Spinal cord (tissue), 9 donors: ENCODE measurements at regions not wholly inside any gene's neighbourhood (a gene's known extent, or its start where the extent isn't known, plus 50 kb on each side); places are given as distances from the start of the nearest gene placed in this dataset.
"Not testable (repeated sequence)": the region's sequence is repeated elsewhere in the genome, so short reads cannot be mapped to it uniquely, and the experiment has no call there.

Experiments used
- DNase-seq, 6 donors: peaks; one replicate each; pipeline versions ENCODE4 v3.0.0 to v3.0.0-alpha.2; 2013 to 2015; ENCODE audit warnings: low spot score in 6 of 6, low read depth in 4 of 6
- H3K27ac ChIP-seq: one replicate; pipeline ENCODE4 v1.5.1; 2013; ENCODE audit warnings: low read depth, low read length, control low read depth
- H3K27me3 ChIP-seq: one replicate; pipeline ENCODE4 v1.6.1; 2013; ENCODE audit warnings: low read length; ENCODE audit not compliant: control insufficient read depth, insufficient read depth
- H3K36me3 ChIP-seq: one replicate; pipeline ENCODE4 v1.6.1; 2013; ENCODE audit warnings: low read length; ENCODE audit not compliant: control insufficient read depth, insufficient read depth
- H3K4me1 ChIP-seq: one replicate; pipeline ENCODE4 v1.6.1; 2013; ENCODE audit warnings: low read length; ENCODE audit not compliant: control insufficient read depth, insufficient read depth
- H3K4me3 ChIP-seq: one replicate; pipeline ENCODE4 v1.5.1; 2013; ENCODE audit warnings: low read depth, low read length, control low read depth
- H3K9me3 ChIP-seq: one replicate; pipeline ENCODE4 v1.6.1; 2013; ENCODE audit warnings: low read length; ENCODE audit not compliant: control insufficient read depth, insufficient read depth
- WGBS: methylation state at CpG from one replicate; pipeline ENCODE4 v1.1.5; 2013; ENCODE audit warnings: missing lambda C conversion rate; ENCODE audit not compliant: insufficient coverage; 5-methylcytosine and 5-hydroxymethylcytosine counted together
- donor health status: healthy.

DNA sequence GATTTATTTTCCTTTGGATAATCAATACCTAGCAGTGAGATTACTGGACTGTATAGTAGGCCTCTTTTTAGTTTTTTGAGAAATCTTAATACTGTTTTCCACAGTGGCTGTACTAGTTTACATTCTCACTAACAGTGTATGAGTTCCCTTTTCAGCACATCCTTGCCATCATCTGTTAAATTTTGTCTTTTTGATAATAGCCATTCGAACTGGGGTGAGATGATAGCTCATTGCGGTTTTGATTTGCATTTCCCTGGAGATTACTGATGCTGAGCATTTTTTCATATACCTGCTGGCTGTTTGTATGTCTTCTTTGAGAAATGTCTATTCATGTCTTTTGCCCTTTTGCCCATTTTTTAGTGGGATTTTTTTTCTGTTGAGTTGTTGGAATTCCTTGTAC, 210.8 kb downstream of the CGGBP1 start:
- Histone ChIP-seq H3K27ac (no peak overlapping the region), H3K4me1 (no peaks in the 10 kb centered on the region), H3K4me3 (no peak overlapping the region), H3K36me3 (no peaks in the 10 kb centered on the region), H3K9me3 (no peaks in the 10 kb centered on the region), H3K27me3 (no peaks in the 10 kb centered on the region)
- no CpG with 5 or more reads among the region's 2 CpGs for WGBS
- no peak for DNase-seq

GRCh38 chr3:87837076-87837475, 221.7 kb downstream of the CGGBP1 start:
- Histone ChIP-seq H3K4me3 (no peak overlapping the region), H3K9me3 (peaks cover 3% of the 10 kb centered on the region), H3K27ac (no peak overlapping the region), H3K36me3 (no peaks in the 10 kb centered on the region), H3K27me3 (no peaks in the 10 kb centered on the region), H3K4me1 (no peaks in the 10 kb centered on the region)
- WGBS = no CpG with 5 or more reads among the region's 1 CpG
- no peak for DNase-seq

DNA sequence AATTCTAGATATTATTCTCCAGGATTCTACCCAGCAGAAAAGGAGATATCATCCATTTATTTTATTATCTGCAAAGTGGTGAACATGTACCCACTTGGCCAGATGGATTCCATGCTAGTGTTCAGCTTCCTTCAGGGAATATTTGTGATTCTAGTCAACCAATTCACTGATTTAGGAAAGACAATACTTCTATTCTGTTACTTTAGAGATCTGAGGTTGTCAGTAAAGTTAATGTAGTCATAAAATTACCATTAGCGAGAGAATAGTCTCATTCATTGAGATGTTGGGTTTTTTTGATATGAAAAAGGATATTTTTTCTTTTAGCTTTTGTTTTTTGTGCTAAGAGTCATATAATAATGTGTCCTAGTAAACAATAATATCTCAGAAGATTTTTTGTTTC, 222.8 kb downstream of the CGGBP1 start:
- Histone ChIP-seq H3K9me3 (peaks cover 3% of the 10 kb centered on the region), H3K4me3 (no peak overlapping the region), H3K27ac (no peak overlapping the region), H3K27me3 (no peaks in the 10 kb centered on the region), H3K4me1 (no peaks in the 10 kb centered on the region), H3K36me3 (no peaks in the 10 kb centered on the region)
- WGBS = no CpG with 5 or more reads among the region's 1 CpG
- DNase-seq = no peak

DNA sequence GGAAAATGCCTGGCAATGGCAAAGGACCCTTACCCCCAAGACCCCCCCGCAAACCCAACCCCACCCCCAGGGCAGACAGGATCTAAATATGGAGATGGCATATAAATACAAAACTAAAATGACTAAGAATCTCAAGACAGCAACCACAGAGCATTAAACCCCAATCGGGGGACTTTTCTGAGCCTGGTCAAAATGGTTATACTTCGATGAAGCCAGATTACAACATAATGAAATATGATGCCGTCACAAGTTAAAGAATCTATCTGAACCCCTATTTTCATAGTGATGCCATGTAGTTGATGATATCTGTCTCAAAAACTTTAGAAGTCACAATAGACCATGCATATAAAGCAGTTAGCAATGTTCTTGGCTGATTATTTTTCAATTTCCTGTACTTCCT, 223.6 kb downstream of the CGGBP1 start:
- no peak for DNase-seq
- no peaks in the 10 kb centered on the region for H3K4me1 ChIP-seq
- H3K9me3 ChIP-seq = peaks cover 3% of the 10 kb centered on the region
- H3K4me3 ChIP-seq = no peak overlapping the region
- WGBS = no CpG with 5 or more reads among the region's 4 CpGs
- H3K27me3 ChIP-seq = no peaks in the 10 kb centered on the region
- H3K27ac ChIP-seq = no peak overlapping the region
- no peaks in the 10 kb centered on the region for H3K36me3 ChIP-seq

GRCh38 chr3:87834327-87834726, 224.5 kb downstream of the CGGBP1 start:
- Histone ChIP-seq H3K27ac (no peak overlapping the region), H3K27me3 (no peaks in the 10 kb centered on the region), H3K36me3 (no peaks in the 10 kb centered on the region), H3K9me3 (no peaks in the 10 kb centered on the region), H3K4me3 (no peak overlapping the region), H3K4me1 (no peaks in the 10 kb centered on the region)
- no peak for DNase-seq
- WGBS = no CpG with 5 or more reads among the region's 2 CpGs

DNA sequence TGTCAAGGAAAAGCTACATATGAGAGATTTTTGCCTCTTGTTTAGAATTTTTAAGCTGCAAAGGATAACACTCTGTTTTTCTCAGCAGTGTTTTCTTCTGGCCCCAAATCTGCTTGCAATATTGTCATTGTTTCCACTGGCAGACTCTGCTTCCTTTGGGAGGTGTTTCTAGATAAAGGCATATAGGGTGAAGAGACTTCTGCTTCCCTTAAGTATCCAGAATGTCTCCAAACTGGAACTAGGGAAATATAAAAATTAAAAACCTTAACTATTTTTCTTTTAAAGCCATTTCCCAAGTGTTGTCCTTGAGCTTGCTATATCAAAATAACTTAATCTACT, 225.8 kb downstream of the CGGBP1 start:
- Histone ChIP-seq H3K4me1 (no peaks in the 10 kb centered on the region), H3K4me3 (no peak overlapping the region), H3K36me3 (no peaks in the 10 kb centered on the region), H3K27me3 (no peaks in the 10 kb centered on the region), H3K9me3 (no peaks in the 10 kb centered on the region), H3K27ac (no peak overlapping the region)
- no peak for DNase-seq

- no CpG with 5 or more reads among the region's 3 CpGs for WGBS
- no peaks in the 10 kb centered on the region for H3K4me1 ChIP-seq
- H3K9me3 ChIP-seq = no peaks in the 10 kb centered on the region
- H3K4me3 ChIP-seq = no peak overlapping the region
- no peaks in the 10 kb centered on the region for H3K27me3 ChIP-seq
- DNase-seq = no peak
- no peak overlapping the region for H3K27ac ChIP-seq
- H3K36me3 ChIP-seq = no peaks in the 10 kb centered on the region
Observed at GRCh38 chr3:87828046-87828445, 230.8 kb downstream of the CGGBP1 start.

DNA sequence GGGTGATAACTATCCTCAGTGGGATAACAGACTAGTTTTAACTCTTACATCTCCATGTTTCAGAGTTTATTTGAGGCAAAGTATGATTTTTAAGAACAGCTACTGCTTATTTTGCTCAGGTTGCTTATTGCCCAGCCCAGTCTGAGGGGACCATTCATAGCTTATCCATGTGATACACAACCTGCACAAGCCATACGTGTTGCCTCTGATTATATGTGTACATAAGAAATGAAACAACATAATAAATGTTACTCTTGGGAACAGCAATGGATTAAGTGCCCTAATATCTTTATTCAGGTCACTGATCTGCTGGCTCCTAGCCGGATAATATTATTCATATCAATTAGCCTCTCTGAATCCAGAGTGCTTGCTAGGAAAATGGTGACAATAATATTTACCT, 236.2 kb downstream of the CGGBP1 start:
- WGBS = no CpG with 5 or more reads among the region's 2 CpGs
- Histone ChIP-seq H3K4me1 (no peaks in the 10 kb centered on the region), H3K9me3 (no peaks in the 10 kb centered on the region), H3K27ac (no peak overlapping the region), H3K27me3 (no peaks in the 10 kb centered on the region), H3K4me3 (no peak overlapping the region), H3K36me3 (no peaks in the 10 kb centered on the region)
- peak in 1 of 6 donors; percentile 10 for DNase-seq

DNA sequence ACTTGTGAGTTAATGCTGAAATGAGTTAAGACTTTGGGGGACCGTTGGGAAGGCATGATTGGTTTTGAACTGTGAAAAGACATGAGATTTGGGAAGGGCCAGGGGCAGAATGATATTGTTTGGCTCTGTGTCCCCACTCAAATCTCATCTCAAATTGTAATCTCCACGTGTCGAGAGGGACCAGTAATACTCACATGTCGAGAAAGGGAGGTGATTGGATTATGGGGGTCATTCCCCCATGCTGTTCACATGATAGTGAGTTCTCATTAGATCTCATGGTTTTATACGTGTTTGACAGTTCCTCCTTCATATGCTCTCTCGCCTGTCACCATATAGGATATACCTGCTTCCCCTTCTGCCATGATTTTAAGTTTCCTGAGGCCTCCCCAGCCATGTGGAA, 245.3 kb downstream of the CGGBP1 start:
- not testable (repeated sequence) for H3K9me3 ChIP-seq, H3K36me3 ChIP-seq, H3K4me3 ChIP-seq, H3K27me3 ChIP-seq, H3K27ac ChIP-seq, DNase-seq, H3K4me1 ChIP-seq
- 96% methylated on average over 3 of the region's 6 CpGs for WGBS

DNA sequence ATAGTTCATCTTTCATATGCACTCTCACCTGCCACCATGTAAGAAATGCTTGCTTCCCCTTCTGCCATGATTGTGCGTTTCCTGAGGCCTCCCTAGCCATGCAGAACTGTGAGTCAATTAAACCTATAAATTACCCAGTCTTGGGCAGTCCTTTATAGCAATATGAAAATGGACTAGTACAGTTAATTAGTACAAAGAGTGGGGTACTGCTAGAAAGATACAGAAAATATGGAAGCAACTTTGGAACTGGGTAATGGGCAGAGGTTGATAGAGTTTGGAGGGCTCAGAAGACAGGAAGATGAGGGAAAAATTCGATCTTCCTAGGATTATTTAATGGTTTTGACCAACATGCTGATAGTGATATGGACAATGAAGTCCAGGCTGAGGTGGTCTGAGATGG, 246.9 kb downstream of the CGGBP1 start:
- 52% methylated on average over 1 of the region's 2 CpGs for WGBS
- H3K36me3 ChIP-seq = no peaks in the 10 kb centered on the region

More for the DNA sequence above, 246.9 kb downstream of the CGGBP1 start:
- no peak overlapping the region for H3K4me3 ChIP-seq
- H3K4me1 ChIP-seq = no peaks in the 10 kb centered on the region
- H3K27ac ChIP-seq = no peak overlapping the region
- no peak for DNase-seq
- no peaks in the 10 kb centered on the region for H3K27me3 ChIP-seq
- H3K9me3 ChIP-seq = no peaks in the 10 kb centered on the region
